ENCODE measurements at regions not wholly inside any gene's neighbourhood (a gene's known extent, or its start where the extent isn't known, plus 50 kb on each side); places are given as distances from the start of the nearest gene placed in this dataset.

GRCh38 chr16:54808890-54809289 is 121.8 kb upstream of the IRX5 start:
- DNase-seq, result no peak
- Histone ChIP-seq H3K27me3 (ENCODE audit: control insufficient read depth, insufficient read depth, low read length) (no peaks in the 10 kb centered on the region), H3K27ac (ENCODE audit: low read depth in 2 of 2, low read length in 2 of 2) (no peak overlapping the region), H3K4me1 (ENCODE audit: control insufficient read depth in 2 of 3, insufficient read depth in 2 of 3, low read depth in 1 of 3, low read length in 3 of 3) (no peaks in the 10 kb centered on the region), H3K9me3 (ENCODE audit: control insufficient read depth in 2 of 3, insufficient read depth in 1 of 3, low read length in 3 of 3) (peaks cover 0 to 7% (median 0%) of the 10 kb centered on the region in 3 donors), H3K36me3 (ENCODE audit: control insufficient read depth in 2 of 3, insufficient read depth in 3 of 3, low read length in 3 of 3) (no peaks in the 10 kb centered on the region), H3K4me3 (ENCODE audit: low read length in 3 of 3) (no peak overlapping the region), H3K9ac (ENCODE audit: low read length in 3 of 3) (no peak overlapping the region)
- TF ChIP-seq, protein P1, sequence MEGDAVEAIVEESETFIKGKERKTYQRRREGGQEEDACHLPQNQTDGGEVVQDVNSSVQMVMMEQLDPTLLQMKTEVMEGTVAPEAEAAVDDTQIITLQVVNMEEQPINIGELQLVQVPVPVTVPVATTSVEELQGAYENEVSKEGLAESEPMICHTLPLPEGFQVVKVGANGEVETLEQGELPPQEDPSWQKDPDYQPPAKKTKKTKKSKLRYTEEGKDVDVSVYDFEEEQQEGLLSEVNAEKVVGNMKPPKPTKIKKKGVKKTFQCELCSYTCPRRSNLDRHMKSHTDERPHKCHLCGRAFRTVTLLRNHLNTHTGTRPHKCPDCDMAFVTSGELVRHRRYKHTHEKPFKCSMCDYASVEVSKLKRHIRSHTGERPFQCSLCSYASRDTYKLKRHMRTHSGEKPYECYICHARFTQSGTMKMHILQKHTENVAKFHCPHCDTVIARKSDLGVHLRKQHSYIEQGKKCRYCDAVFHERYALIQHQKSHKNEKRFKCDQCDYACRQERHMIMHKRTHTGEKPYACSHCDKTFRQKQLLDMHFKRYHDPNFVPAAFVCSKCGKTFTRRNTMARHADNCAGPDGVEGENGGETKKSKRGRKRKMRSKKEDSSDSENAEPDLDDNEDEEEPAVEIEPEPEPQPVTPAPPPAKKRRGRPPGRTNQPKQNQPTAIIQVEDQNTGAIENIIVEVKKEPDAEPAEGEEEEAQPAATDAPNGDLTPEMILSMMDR (IDR thresholded peaks at IDR 0.05; ENCODE audit: borderline replicate concordance, extremely low read depth, insufficient read depth), result no peak
- FAIRE-seq, result no peak
- intact Hi-C loops (cut with DNase I), result no loop called here

DNA sequence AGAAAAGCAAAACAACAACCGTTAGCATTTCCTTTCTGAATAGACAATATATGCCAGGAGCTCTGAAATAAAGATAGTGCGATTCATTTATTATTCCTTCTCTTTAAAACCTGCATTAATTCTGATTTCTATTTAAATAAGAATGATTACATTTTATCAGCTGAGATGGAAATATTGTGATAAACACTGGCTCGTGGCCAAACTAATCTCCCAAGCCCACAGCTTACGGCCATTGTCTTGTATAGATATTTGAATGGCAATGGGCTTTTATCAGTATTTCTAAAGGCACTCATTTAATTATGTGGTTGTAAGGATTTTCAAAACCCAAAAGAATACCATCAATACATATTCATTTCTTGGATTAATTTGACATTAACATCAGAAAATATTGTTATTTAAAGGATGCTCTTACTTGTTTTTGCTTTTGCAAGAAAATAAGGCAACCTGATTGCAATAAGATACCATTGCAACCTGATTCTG is 123.7 kb upstream of the IRX5 start:
- intact Hi-C loops (cut with DNase I), result no loop called here

GRCh38 chr16:54806378-54806777 is 124.3 kb upstream of the IRX5 start:
- H3K9me3 ChIP-seq (ENCODE audit: control insufficient read depth in 2 of 3, insufficient read depth in 1 of 3, low read length in 3 of 3), result peaks cover 0 to 7% (median 0%) of the 10 kb centered on the region in 3 donors
- TF ChIP-seq, protein P1 (IDR thresholded peaks at IDR 0.05; ENCODE audit: borderline replicate concordance, extremely low read depth, insufficient read depth), result no peak
- H3K4me3 ChIP-seq (ENCODE audit: low read length in 3 of 3), result no peak overlapping the region
- no peaks in the 10 kb centered on the region for H3K27me3 ChIP-seq (ENCODE audit: control insufficient read depth, insufficient read depth, low read length)
- FAIRE-seq, result no peak
- H3K36me3 ChIP-seq (ENCODE audit: control insufficient read depth in 2 of 3, insufficient read depth in 3 of 3, low read length in 3 of 3), result no peaks in the 10 kb centered on the region
- H3K27ac ChIP-seq (ENCODE audit: low read depth in 2 of 2, low read length in 2 of 2), result no peak overlapping the region
- no peak overlapping the region for H3K9ac ChIP-seq (ENCODE audit: low read length in 3 of 3)
- intact Hi-C loops (cut with DNase I), result no loop called here
- no peak for DNase-seq
- no peaks in the 10 kb centered on the region for H3K4me1 ChIP-seq (ENCODE audit: control insufficient read depth in 2 of 3, insufficient read depth in 2 of 3, low read depth in 1 of 3, low read length in 3 of 3)

More for the DNA sequence above, 123.7 kb upstream of the IRX5 start:
- Histone ChIP-seq H3K27me3 (ENCODE audit: control insufficient read depth, insufficient read depth, low read length) (no peaks in the 10 kb centered on the region), H3K4me3 (ENCODE audit: low read length in 3 of 3) (no peak overlapping the region), H3K9me3 (ENCODE audit: control insufficient read depth in 2 of 3, insufficient read depth in 1 of 3, low read length in 3 of 3) (peaks cover 0 to 7% (median 0%) of the 10 kb centered on the region in 3 donors), H3K4me1 (ENCODE audit: control insufficient read depth in 2 of 3, insufficient read depth in 2 of 3, low read depth in 1 of 3, low read length in 3 of 3) (no peaks in the 10 kb centered on the region), H3K27ac (ENCODE audit: low read depth in 2 of 2, low read length in 2 of 2) (no peak overlapping the region), H3K9ac (ENCODE audit: low read length in 3 of 3) (no peak overlapping the region), H3K36me3 (ENCODE audit: control insufficient read depth in 2 of 3, insufficient read depth in 3 of 3, low read length in 3 of 3) (no peaks in the 10 kb centered on the region)
- DNase-seq, result no peak
- no peak for FAIRE-seq
- TF ChIP-seq, protein P1 (IDR thresholded peaks at IDR 0.05; ENCODE audit: borderline replicate concordance, extremely low read depth, insufficient read depth), result no peak

GRCh38 chr16:54805648-54806047 is 125.0 kb upstream of the IRX5 start:
- H3K9me3 ChIP-seq (ENCODE audit: control insufficient read depth in 2 of 3, insufficient read depth in 1 of 3, low read length in 3 of 3), result peaks cover 0 to 7% (median 0%) of the 10 kb centered on the region in 3 donors
- no peak overlapping the region for H3K9ac ChIP-seq (ENCODE audit: low read length in 3 of 3)
- H3K36me3 ChIP-seq (ENCODE audit: control insufficient read depth in 2 of 3, insufficient read depth in 3 of 3, low read length in 3 of 3), result no peaks in the 10 kb centered on the region
- H3K27ac ChIP-seq (ENCODE audit: low read depth in 2 of 2, low read length in 2 of 2), result no peak overlapping the region
- H3K27me3 ChIP-seq (ENCODE audit: control insufficient read depth, insufficient read depth, low read length), result no peaks in the 10 kb centered on the region
- intact Hi-C loops (cut with DNase I), result no loop called here
- TF ChIP-seq, protein P1 (IDR thresholded peaks at IDR 0.05; ENCODE audit: borderline replicate concordance, extremely low read depth, insufficient read depth), result no peak
- DNase-seq (no peak), FAIRE-seq (no peak)
- no peaks in the 10 kb centered on the region for H3K4me1 ChIP-seq (ENCODE audit: control insufficient read depth in 2 of 3, insufficient read depth in 2 of 3, low read depth in 1 of 3, low read length in 3 of 3)
- no peak overlapping the region for H3K4me3 ChIP-seq (ENCODE audit: low read length in 3 of 3)
